Ovary (tissue), 3 donors: ENCODE measurements at regions not wholly inside any gene's neighbourhood (a gene's known extent, or its start where the extent isn't known, plus 50 kb on each side); places are given as distances from the start of the nearest gene placed in this dataset.

ENCODE experiments used
- CTCF ChIP-seq, 3 donors: fragments of 450-650 bp in 2 of 3; fragments of 200-600 bp in 1 of 3; IDR thresholded peaks; one replicate each; pipeline versions ENCODE4 v1.5.1 to v1.8.0; 2016 to 2022; ENCODE audit warnings: antibody characterized with exemption in 3 of 3, mild to moderate bottlenecking in 1 of 3
- POLR2A ChIP-seq: fragments of 450-650 bp; IDR thresholded peaks from one replicate; pipeline ENCODE4 v1.6.1; 2017; ENCODE audit warnings: antibody characterized with exemption, mild to moderate bottlenecking, moderate library complexity
- donor health status: DM: no; HTN: no; CAD: no.

DNA sequence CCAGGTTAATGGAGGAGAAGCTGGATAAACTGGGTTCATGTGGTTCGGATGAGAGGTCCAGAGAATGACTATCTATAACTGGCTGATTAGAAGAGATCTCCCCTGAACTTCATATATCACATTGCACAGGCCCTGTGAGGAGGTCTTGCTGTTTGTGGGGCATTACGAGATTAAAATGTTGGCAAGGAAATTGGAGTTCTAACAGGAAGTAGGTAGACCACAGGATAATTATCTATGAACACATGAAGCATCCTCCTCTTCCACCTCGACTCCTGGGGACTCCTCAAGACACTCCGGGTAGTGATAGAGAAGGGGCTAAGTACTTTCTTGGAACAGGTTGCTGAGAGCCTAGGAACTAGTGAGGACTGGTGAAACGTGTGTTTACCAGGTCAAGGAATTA, 418.8 kb downstream of the KCNH5 start:
- no peak for TF ChIP-seq CTCF (IDR thresholded peaks at IDR 0.05)
- no peak for TF ChIP-seq POLR2A
